Osteocyte (in vitro differentiated cells): ENCODE measurements at regions not wholly inside any gene's neighbourhood (a gene's known extent, or its start where the extent isn't known, plus 50 kb on each side); places are given as distances from the start of the nearest gene placed in this dataset.

Experiments used
- DNase-seq: peaks from one replicate; pipeline ENCODE4 v3.0.0; 2021; ENCODE audit warnings: mixed read lengths; ENCODE audit not compliant: unreplicated experiment; ENCODE audit errors: extremely low spot score
- H3K27ac Mint-ChIP-seq: one replicate; pipeline ENCODE4 v1.8.0; 2021; ENCODE audit warnings: mild to moderate bottlenecking, mixed read lengths; ENCODE audit not compliant: unreplicated experiment
- H3K27me3 Mint-ChIP-seq: one replicate; pipeline ENCODE4 v1.8.0; 2021; ENCODE audit warnings: mixed read lengths; ENCODE audit not compliant: unreplicated experiment
- H3K36me3 Mint-ChIP-seq: one replicate; pipeline ENCODE4 v1.8.0; 2021; ENCODE audit warnings: mixed read lengths; ENCODE audit not compliant: unreplicated experiment
- H3K4me1 Mint-ChIP-seq: one replicate; pipeline ENCODE4 v1.8.0; 2021; ENCODE audit warnings: mixed read lengths; ENCODE audit not compliant: unreplicated experiment
- H3K4me3 Mint-ChIP-seq: one replicate; pipeline ENCODE4 v1.8.0; 2021; ENCODE audit warnings: mild to moderate bottlenecking, moderate library complexity, mixed read lengths; ENCODE audit not compliant: unreplicated experiment
- H3K9me3 Mint-ChIP-seq: one replicate; pipeline ENCODE4 v1.8.0; 2021; ENCODE audit warnings: mixed read lengths; ENCODE audit not compliant: unreplicated experiment
- CTCF ChIP-seq: fragments of 200-600 bp; sonication (generic); IDR thresholded peaks from 2 replicates; pipeline ENCODE4 v1.5.0; 2021; ENCODE audit warnings: antibody characterized with exemption, mild to moderate bottlenecking, moderate library complexity

GRCh38 chr1:194709439-194709838 lies 1523.0 kb upstream of the B3GALT2 start:
- TF ChIP-seq CTCF = no peak
- Mint-ChIP-seq H3K4me3 (no peak overlapping the region), H3K9me3 (no peaks in the 10 kb centered on the region), H3K4me1 (no peaks in the 10 kb centered on the region), H3K27me3 (no peaks in the 10 kb centered on the region), H3K36me3 (no peaks in the 10 kb centered on the region), H3K27ac (no peak overlapping the region)
- no peak for DNase-seq

GRCh38 chr1:194707074-194707473 lies 1520.7 kb upstream of the B3GALT2 start:
- no peaks in the 10 kb centered on the region for H3K27me3 Mint-ChIP-seq
- H3K27ac Mint-ChIP-seq = no peak overlapping the region
- H3K36me3 Mint-ChIP-seq = no peaks in the 10 kb centered on the region
- H3K4me1 Mint-ChIP-seq = no peaks in the 10 kb centered on the region
- no peak for TF ChIP-seq CTCF
- no peaks in the 10 kb centered on the region for H3K9me3 Mint-ChIP-seq
- DNase-seq = no peak
- no peak overlapping the region for H3K4me3 Mint-ChIP-seq

DNA sequence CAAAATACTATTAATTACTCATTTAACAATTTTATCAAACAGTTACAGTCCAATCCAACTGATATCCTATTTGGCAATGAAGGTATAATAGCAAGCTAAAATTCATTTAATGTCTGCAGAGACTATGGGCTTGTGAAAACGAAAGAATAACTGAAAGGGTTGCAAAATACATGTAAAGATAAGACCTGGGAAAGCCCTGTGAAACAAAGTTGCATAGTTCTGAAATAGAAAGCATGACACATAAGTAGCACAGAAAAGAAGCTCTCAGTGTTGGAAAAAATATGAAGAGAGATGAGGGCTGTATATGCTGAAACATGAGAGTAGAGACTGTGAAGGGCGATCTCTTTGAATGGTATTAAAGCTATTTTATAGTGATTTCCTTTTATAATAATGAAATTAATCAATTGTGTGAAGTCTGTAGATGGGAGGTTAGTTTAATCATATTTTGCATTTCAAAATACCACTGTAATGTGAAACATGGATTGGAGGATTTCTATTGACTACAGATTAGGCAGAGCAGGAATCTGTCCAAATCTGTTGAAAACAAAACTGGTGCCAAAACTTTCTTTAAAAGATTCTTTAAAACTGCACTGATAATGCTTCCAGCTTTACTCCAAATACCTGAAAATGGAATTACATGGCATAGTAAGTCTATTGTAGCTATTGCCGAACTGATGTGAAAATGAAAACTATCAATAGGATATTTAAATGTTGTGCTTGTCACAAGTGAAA lies 1518.9 kb upstream of the B3GALT2 start:
- Mint-ChIP-seq H3K4me3 (no peak overlapping the region), H3K36me3 (no peaks in the 10 kb centered on the region), H3K4me1 (no peaks in the 10 kb centered on the region), H3K9me3 (no peaks in the 10 kb centered on the region), H3K27ac (no peak overlapping the region), H3K27me3 (no peaks in the 10 kb centered on the region)
- no peak for TF ChIP-seq CTCF
- no peak for DNase-seq

DNA sequence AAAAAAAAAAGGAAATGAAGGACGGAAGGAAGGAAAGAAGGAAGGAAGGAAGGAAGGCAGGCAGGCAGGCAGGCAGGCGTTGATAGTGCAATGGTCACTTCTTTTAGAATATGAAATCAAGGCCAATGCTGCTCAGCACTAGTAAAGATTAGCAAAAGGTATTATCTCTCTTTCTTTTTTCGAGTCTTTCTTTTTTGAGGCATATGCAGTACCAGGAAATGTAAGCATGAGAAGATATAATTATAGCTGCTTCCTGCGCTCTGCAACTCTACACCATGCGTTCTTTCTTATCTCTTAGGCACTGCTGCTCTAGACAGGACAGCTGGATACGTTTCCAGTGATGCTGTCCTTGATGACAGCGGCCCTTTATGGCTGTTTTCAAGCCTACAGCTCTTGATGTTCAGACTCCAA lies 1512.5 kb upstream of the B3GALT2 start:
- no peak overlapping the region for H3K27ac Mint-ChIP-seq
- H3K4me1 Mint-ChIP-seq = no peaks in the 10 kb centered on the region
- no peaks in the 10 kb centered on the region for H3K36me3 Mint-ChIP-seq
- no peaks in the 10 kb centered on the region for H3K9me3 Mint-ChIP-seq
- no peak for DNase-seq
- TF ChIP-seq CTCF = no peak
- no peak overlapping the region for H3K4me3 Mint-ChIP-seq
- H3K27me3 Mint-ChIP-seq = no peaks in the 10 kb centered on the region

DNA sequence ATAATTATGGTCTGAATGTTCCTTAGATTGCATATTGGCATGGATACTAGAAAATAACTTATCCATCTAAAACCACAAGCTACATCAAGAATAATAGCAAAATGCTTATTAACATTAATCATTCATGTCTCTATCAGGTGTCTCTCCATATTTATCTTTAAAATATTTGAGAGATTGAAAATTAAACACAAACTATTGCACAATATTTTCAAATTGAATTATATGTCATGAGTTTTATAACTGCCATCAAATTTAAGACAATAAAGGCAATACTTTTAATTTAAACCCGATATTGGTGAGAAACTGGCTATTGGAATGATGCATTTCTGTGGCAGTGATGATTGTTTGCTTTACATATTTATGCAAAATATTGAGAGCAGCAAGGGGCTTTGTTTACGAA lies 1506.8 kb upstream of the B3GALT2 start:
- DNase-seq = no peak
- Mint-ChIP-seq H3K4me1 (no peaks in the 10 kb centered on the region), H3K36me3 (no peaks in the 10 kb centered on the region), H3K9me3 (no peaks in the 10 kb centered on the region), H3K27me3 (no peaks in the 10 kb centered on the region), H3K27ac (no peak overlapping the region), H3K4me3 (no peak overlapping the region)
- no peak for TF ChIP-seq CTCF
